Neural crest cell (in vitro differentiated cells): ENCODE measurements at regions not wholly inside any gene's neighbourhood (a gene's known extent, or its start where the extent isn't known, plus 50 kb on each side); places are given as distances from the start of the nearest gene placed in this dataset.

Experiments used
- DNase-seq: peaks from one replicate; pipeline ENCODE4 v3.0.0; 2021; ENCODE audit warnings: low read depth, mixed read lengths, low spot score
- H3K27ac Mint-ChIP-seq: one replicate; pipeline ENCODE4 v1.8.0; 2021; ENCODE audit warnings: mild to moderate bottlenecking, mixed read lengths; ENCODE audit not compliant: unreplicated experiment
- H3K27me3 Mint-ChIP-seq: 2 replicates; pipeline ENCODE4 v1.8.0; 2021; ENCODE audit warnings: low read depth, mild to moderate bottlenecking, mixed read lengths
- H3K36me3 Mint-ChIP-seq: 2 replicates; pipeline ENCODE4 v1.8.0; 2021; ENCODE audit warnings: low read depth, mild to moderate bottlenecking, mixed read lengths
- H3K4me1 Mint-ChIP-seq: 2 replicates; pipeline ENCODE4 v1.8.0; 2021; ENCODE audit warnings: mixed read lengths
- H3K4me3 Mint-ChIP-seq: one replicate; pipeline ENCODE4 v1.8.0; 2021; ENCODE audit warnings: mild to moderate bottlenecking, mixed read lengths
- H3K9me3 Mint-ChIP-seq: 2 replicates; pipeline ENCODE4 v1.8.0; 2021; ENCODE audit warnings: mixed read lengths
- TF ChIP-seq, protein P1 (sequence below): fragments of 200-600 bp; sonication (generic); conservative IDR thresholded peaks from 2 replicates; pipeline ENCODE4 v1.5.0; 2021; ENCODE audit warnings: antibody characterized with exemption, mild to moderate bottlenecking

DNA sequence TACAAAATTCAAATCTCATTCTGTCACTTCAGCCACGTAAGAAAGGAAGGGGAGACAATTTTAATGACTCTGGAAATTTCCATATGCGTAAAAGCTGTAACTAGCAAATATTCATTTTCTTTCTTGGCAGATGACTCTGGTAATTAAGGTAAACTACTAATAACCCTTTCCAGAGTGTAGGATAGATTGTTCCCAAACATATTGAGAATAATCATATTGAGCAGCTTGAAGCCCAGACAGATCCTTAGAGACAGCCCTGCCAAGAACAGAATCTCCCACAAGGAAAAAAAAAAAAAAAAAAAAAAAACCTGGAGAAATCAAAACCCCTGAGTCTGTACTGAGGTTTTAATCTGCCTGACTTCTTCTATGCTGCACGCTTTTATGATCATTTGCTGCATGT, 163.6 kb upstream of the TMPO start:
- H3K9me3 Mint-ChIP-seq, result peaks cover 2% of the 10 kb centered on the region
- DNase-seq, result no peak
- no peaks in the 10 kb centered on the region for H3K36me3 Mint-ChIP-seq
- TF ChIP-seq, protein P1, sequence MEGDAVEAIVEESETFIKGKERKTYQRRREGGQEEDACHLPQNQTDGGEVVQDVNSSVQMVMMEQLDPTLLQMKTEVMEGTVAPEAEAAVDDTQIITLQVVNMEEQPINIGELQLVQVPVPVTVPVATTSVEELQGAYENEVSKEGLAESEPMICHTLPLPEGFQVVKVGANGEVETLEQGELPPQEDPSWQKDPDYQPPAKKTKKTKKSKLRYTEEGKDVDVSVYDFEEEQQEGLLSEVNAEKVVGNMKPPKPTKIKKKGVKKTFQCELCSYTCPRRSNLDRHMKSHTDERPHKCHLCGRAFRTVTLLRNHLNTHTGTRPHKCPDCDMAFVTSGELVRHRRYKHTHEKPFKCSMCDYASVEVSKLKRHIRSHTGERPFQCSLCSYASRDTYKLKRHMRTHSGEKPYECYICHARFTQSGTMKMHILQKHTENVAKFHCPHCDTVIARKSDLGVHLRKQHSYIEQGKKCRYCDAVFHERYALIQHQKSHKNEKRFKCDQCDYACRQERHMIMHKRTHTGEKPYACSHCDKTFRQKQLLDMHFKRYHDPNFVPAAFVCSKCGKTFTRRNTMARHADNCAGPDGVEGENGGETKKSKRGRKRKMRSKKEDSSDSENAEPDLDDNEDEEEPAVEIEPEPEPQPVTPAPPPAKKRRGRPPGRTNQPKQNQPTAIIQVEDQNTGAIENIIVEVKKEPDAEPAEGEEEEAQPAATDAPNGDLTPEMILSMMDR, result no peak
- no peak overlapping the region for H3K4me3 Mint-ChIP-seq
- peaks cover 10% of the 10 kb centered on the region for H3K4me1 Mint-ChIP-seq
- H3K27me3 Mint-ChIP-seq, result no peaks in the 10 kb centered on the region
- H3K27ac Mint-ChIP-seq, result no peak overlapping the region

DNA sequence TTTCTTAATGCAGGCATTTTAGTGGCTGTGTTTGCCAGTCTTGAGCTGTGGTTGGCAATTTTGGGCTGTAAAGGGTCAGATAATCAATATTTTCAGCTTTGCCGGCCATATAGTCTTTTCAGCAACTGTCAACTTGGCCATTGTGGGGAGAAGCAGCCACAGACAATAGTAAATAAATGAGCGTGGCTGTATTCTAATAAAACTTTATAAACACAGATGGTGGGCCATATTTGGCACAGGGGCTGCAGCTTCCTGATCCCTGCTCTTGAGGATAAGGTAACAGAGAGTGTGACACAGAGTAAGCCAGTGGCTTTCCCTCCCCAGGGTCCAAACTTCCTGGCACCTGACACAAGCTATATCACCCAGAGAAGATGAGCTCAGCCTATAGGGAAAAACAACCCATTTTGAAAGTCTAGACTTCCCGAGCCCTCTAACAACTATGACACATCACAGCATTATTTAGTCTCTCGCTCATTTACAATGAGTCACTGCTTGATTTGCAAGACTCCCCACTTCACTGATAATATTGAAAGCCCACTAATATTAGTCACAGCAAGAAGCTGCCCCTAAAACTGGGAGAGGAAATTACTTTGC, 163.1 kb upstream of the TMPO start:
- no peaks in the 10 kb centered on the region for H3K36me3 Mint-ChIP-seq
- TF ChIP-seq, protein P1, result no peak
- H3K4me3 Mint-ChIP-seq, result no peak overlapping the region
- DNase-seq, result no peak
- H3K27ac Mint-ChIP-seq, result no peak overlapping the region
- H3K4me1 Mint-ChIP-seq, result peaks cover 10% of the 10 kb centered on the region
- peaks cover 2% of the 10 kb centered on the region for H3K9me3 Mint-ChIP-seq
- no peaks in the 10 kb centered on the region for H3K27me3 Mint-ChIP-seq

DNA sequence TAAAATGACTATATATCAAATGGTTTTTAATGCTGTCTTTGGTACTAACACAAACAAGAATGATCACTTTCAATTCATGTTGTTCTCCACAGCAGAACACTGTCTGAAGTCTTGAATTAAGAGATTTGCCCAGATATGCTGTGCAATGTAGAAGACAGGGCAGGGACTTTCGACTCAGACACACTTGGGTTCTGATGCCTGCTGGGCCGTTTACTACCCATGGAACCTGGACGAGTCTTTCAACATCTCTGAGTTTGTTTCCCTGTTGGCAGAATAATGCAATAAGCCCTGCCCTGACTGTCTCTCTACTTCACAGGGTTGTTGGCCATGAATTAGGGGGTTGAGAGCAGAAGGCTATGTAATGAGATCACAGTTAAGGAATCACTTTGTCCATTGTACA, 162.6 kb upstream of the TMPO start:
- H3K9me3 Mint-ChIP-seq, result peaks cover 2% of the 10 kb centered on the region

DNA sequence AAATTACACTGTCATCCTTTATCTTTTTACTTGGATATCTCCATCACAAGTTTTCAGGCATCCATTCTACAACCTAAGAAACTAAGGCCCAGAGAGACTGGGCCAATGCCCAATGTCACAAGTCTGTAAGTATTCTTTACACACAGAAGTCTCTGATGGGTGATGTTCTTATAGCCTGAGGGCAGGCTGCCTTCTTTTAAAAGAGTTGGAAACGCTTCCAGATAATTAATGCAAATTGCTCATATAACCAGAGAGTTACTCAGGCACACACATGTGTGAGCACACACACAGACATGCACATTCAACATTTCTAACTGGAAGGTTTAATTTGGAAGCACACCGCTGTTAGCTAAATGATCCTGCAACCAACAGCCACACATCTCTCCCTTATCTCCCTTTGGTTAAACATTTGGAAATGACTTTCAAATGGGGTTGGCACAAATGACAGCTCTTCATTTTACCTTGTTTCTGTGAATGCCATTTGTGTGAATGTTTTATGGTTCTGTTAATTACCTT, 160.8 kb upstream of the TMPO start:
- H3K4me3 Mint-ChIP-seq, result no peak overlapping the region
- TF ChIP-seq, protein P1, result no peak
- H3K4me1 Mint-ChIP-seq, result peaks cover 10% of the 10 kb centered on the region
- DNase-seq, result no peak
- H3K36me3 Mint-ChIP-seq, result no peaks in the 10 kb centered on the region
- no peak overlapping the region for H3K27ac Mint-ChIP-seq
- H3K9me3 Mint-ChIP-seq, result peaks cover 2% of the 10 kb centered on the region
- H3K27me3 Mint-ChIP-seq, result no peaks in the 10 kb centered on the region

More for the DNA sequence above, 162.6 kb upstream of the TMPO start:
- no peak overlapping the region for H3K4me3 Mint-ChIP-seq
- no peak for DNase-seq
- TF ChIP-seq, protein P1, result no peak
- H3K36me3 Mint-ChIP-seq, result no peaks in the 10 kb centered on the region
- peaks cover 10% of the 10 kb centered on the region for H3K4me1 Mint-ChIP-seq
- no peaks in the 10 kb centered on the region for H3K27me3 Mint-ChIP-seq
- H3K27ac Mint-ChIP-seq, result no peak overlapping the region

DNA sequence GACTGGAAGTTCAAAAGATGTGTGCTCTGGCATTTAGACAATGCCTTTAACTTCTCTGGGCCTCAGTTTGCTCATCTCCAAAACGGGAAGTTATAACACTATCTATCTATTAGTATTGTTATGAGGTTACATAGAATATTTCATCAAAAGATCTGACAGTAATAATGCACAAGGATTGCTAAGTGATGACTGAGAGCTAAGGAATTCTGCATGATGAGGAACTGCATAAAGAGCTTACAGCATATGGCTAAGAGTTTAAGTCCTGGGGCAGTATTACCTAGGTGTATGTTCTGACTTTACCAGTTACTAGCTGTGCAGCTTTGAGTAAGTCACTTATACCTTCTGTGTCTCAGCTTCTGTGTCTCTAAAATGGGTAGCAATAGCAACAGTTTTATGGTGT, 160.1 kb upstream of the TMPO start:
- Mint-ChIP-seq H3K4me1 (peaks cover 10% of the 10 kb centered on the region), H3K36me3 (no peaks in the 10 kb centered on the region), H3K27me3 (no peaks in the 10 kb centered on the region), H3K27ac (no peak overlapping the region), H3K4me3 (no peak overlapping the region), H3K9me3 (peaks cover 2% of the 10 kb centered on the region)
- TF ChIP-seq, protein P1, result no peak
- no peak for DNase-seq
